Lower leg skin (tissue), 3 donors: ENCODE measurements at regions not wholly inside any gene's neighbourhood (a gene's known extent, or its start where the extent isn't known, plus 50 kb on each side); places are given as distances from the start of the nearest gene placed in this dataset.
"Not testable (repeated sequence)": the region's sequence is repeated elsewhere in the genome, so short reads cannot be mapped to it uniquely, and the experiment has no call there.

Experiments used
- CTCF ChIP-seq, 3 donors: fragments of 450-650 bp; IDR thresholded peaks; one replicate each; pipeline ENCODE4 v1.5.1; 2016; ENCODE audit warnings: antibody characterized with exemption in 3 of 3, mild to moderate bottlenecking in 3 of 3, moderate library complexity in 2 of 3
- POLR2A ChIP-seq, 2 donors: fragments of 450-650 bp; IDR thresholded peaks; one replicate each; pipeline ENCODE4 v1.6.1; 2016 to 2017; ENCODE audit warnings: antibody characterized with exemption in 2 of 2, mild to moderate bottlenecking in 1 of 2, moderate library complexity in 1 of 2

- TF ChIP-seq CTCF, POLR2A (IDR thresholded peaks at IDR 0.05): not testable (repeated sequence)
These were observed 93.8 kb upstream of the ZC3H12A start for GRCh38 chr1:37380546-37380945.
